ENCODE measurements at regions not wholly inside any gene's neighbourhood (a gene's known extent, or its start where the extent isn't known, plus 50 kb on each side); places are given as distances from the start of the nearest gene placed in this dataset.

DNA sequence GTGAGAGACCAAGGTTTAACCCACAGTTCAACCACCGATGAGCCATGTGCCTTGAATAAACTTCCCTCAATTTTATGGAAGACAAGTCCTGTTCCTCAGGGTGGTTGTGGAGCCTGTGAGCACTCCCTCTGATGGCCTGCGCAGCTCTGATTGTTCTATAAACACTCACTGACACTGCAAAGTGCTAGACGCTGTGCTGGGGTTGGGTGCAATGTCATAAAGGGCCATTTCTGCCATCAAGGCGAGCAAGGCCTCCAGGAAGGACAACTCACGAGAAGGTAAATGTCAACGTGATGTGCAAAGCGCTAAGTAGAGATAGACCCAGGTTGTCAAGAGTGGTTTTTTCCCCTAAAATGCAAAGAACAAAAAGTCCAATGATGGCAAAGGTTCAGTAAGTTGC lies 75.7 kb upstream of the SYT6 start:
- TF ChIP-seq ZFP3 (tag by site-specific recombination; IDR thresholded peaks at IDR 0.05; ENCODE audit: low read depth) (no peak), IKZF3 (tag by site-specific recombination; IDR thresholded peaks at IDR 0.05) (no peak), ZNF777 (tag by site-specific recombination; IDR thresholded peaks at IDR 0.05; ENCODE audit: borderline replicate concordance) (no peak), YY1 (tag by site-specific recombination; IDR thresholded peaks at IDR 0.05) (no peak), ZBTB8A (tag by site-specific recombination; IDR thresholded peaks at IDR 0.05) (no peak), ZNF48 (tag by site-specific recombination; IDR thresholded peaks at IDR 0.05) (no peak), ZNF24 (tag by site-specific recombination; IDR thresholded peaks at IDR 0.05) (no peak)
- TF ChIP-seq, protein P1, sequence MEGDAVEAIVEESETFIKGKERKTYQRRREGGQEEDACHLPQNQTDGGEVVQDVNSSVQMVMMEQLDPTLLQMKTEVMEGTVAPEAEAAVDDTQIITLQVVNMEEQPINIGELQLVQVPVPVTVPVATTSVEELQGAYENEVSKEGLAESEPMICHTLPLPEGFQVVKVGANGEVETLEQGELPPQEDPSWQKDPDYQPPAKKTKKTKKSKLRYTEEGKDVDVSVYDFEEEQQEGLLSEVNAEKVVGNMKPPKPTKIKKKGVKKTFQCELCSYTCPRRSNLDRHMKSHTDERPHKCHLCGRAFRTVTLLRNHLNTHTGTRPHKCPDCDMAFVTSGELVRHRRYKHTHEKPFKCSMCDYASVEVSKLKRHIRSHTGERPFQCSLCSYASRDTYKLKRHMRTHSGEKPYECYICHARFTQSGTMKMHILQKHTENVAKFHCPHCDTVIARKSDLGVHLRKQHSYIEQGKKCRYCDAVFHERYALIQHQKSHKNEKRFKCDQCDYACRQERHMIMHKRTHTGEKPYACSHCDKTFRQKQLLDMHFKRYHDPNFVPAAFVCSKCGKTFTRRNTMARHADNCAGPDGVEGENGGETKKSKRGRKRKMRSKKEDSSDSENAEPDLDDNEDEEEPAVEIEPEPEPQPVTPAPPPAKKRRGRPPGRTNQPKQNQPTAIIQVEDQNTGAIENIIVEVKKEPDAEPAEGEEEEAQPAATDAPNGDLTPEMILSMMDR (tag by site-specific recombination; IDR thresholded peaks at IDR 0.05) = no peak
- TF ChIP-seq, protein P2, sequence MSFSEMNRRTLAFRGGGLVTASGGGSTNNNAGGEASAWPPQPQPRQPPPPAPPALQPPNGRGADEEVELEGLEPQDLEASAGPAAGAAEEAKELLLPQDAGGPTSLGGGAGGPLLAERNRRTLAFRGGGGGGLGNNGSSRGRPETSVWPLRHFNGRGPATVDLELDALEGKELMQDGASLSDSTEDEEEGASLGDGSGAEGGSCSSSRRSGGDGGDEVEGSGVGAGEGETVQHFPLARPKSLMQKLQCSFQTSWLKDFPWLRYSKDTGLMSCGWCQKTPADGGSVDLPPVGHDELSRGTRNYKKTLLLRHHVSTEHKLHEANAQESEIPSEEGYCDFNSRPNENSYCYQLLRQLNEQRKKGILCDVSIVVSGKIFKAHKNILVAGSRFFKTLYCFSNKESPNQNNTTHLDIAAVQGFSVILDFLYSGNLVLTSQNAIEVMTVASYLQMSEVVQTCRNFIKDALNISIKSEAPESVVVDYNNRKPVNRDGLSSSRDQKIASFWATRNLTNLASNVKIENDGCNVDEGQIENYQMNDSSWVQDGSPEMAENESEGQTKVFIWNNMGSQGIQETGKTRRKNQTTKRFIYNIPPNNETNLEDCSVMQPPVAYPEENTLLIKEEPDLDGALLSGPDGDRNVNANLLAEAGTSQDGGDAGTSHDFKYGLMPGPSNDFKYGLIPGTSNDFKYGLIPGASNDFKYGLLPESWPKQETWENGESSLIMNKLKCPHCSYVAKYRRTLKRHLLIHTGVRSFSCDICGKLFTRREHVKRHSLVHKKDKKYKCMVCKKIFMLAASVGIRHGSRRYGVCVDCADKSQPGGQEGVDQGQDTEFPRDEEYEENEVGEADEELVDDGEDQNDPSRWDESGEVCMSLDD (tag by site-specific recombination; IDR thresholded peaks at IDR 0.05) = no peak

Data from HEK293 (cell line).